GM12878 (cell line): ENCODE measurements at regions not wholly inside any gene's neighbourhood (a gene's known extent, or its start where the extent isn't known, plus 50 kb on each side); places are given as distances from the start of the nearest gene placed in this dataset.

Experiments
- ATAC-seq: fragments of 200-7000 bp; cut with Tn5 transposase; 3 replicates; pipeline ENCODE4 v1.9.1; 2020; ENCODE audit warnings: mild to moderate bottlenecking, moderate library complexity
- BruUV-seq: library from RNA; stranded (reverse); fragments of 400-500 nt; replicated peaks from 2 replicates; lab custom pipeline; 2021; lab: Mats Ljungman, UMichigan
- CTCF ChIA-PET: fragments of 300-600 bp; sonication (Branson Sonifier 250); formaldehyde crosslinking; extraction: SDS; loops from one replicate; lab custom pipeline; 2021; ENCODE audit warnings: inconsistent platforms; lab: Yijun Ruan, JAX
- POLR2A ChIA-PET: fragments of 350-600 bp; formaldehyde crosslinking; extraction: SDS; loops from one replicate; lab custom pipeline; 2021; ENCODE audit warnings: inconsistent platforms; lab: Charles Lee
- RAD21 ChIA-PET: fragments of 300-600 bp; sonication (Branson Sonifier 250); formaldehyde crosslinking; loops from one replicate; lab custom pipeline; 2023; ENCODE audit warnings: antibody characterized with exemption; ENCODE audit not compliant: unreplicated experiment; lab: Charles Lee
- SMC1A ChIA-PET: fragments of 300-600 bp; sonication (Branson Sonifier 250); formaldehyde crosslinking; loops from one replicate; lab custom pipeline; 2023; ENCODE audit not compliant: unreplicated experiment, uncharacterized antibody; lab: Charles Lee
- DNase-seq: peaks from one replicate; pipeline ENCODE4 v3.0.0-alpha.2; 2011; ENCODE audit warnings: low read depth, low spot score
- FAIRE-seq: peaks from 3 replicates; lab custom pipeline; 2011; peaks lifted over from hg19 to GRCh38; lab: Jason Lieb, UNC
- H2AFZ ChIP-seq: 2 replicates; pipeline ENCODE4 v1.6.0; 2011; ENCODE audit warnings: low read depth, low read length, control low read depth; ENCODE audit not compliant: control insufficient read depth
- H3K27ac ChIP-seq: 2 replicates; pipeline ENCODE4 v1.5.1; 2011; ENCODE audit warnings: control low read depth; ENCODE audit not compliant: control insufficient read depth, insufficient read depth
- H3K27me3 ChIP-seq, 2 experiments: replicated peaks in 1 of 2; 2 replicates each; pipeline versions ENCODE4 v1.6.0 to v1.6.1; 2011; ENCODE audit warnings: low read length in 1 of 2; ENCODE audit not compliant: control insufficient read depth in 2 of 2, insufficient read depth in 2 of 2
- H3K36me3 ChIP-seq, 2 experiments: 2 replicates each; pipeline ENCODE4 v1.5.1; 2011; ENCODE audit warnings: low read length in 1 of 2; ENCODE audit not compliant: control insufficient read depth in 2 of 2, insufficient read depth in 2 of 2
- H3K4me1 ChIP-seq: 2 replicates; pipeline ENCODE4 v1.6.1; 2011; ENCODE audit warnings: mild to moderate bottlenecking, low read length, moderate library complexity, mixed read lengths; ENCODE audit not compliant: control insufficient read depth, insufficient read depth
- H3K4me2 ChIP-seq: 2 replicates; pipeline ENCODE4 v1.6.0; 2011; ENCODE audit warnings: control low read depth; ENCODE audit not compliant: control insufficient read depth, insufficient read depth
- H3K4me3 ChIP-seq: fragments of 200-600 bp; sonication (generic); 2 replicates; pipeline ENCODE4 v1.5.1; 2016
- H3K79me2 ChIP-seq: 2 replicates; pipeline ENCODE4 v1.6.0; 2011; ENCODE audit warnings: low read length; ENCODE audit not compliant: control insufficient read depth, insufficient read depth
- H3K9ac ChIP-seq: 2 replicates; pipeline ENCODE4 v1.8.0; 2011; ENCODE audit warnings: low read length, control low read depth, mixed read lengths; ENCODE audit not compliant: control insufficient read depth, insufficient read depth
- H3K9me3 ChIP-seq: replicated peaks from 3 replicates; pipeline ENCODE4 v1.5.1; 2011; ENCODE audit warnings: mild to moderate bottlenecking, low read length; ENCODE audit not compliant: control insufficient read depth, insufficient read depth
- H4K20me1 ChIP-seq: 2 replicates; pipeline ENCODE4 v1.6.0; 2011; ENCODE audit not compliant: control insufficient read depth, insufficient read depth
- CBX3 ChIP-seq: fragments of 200-600 bp; sonication (generic); IDR thresholded peaks from 2 replicates; pipeline ENCODE4 v1.6.1; 2016; ENCODE audit warnings: low read depth, borderline replicate concordance
- CEBPB ChIP-seq, 2 experiments: fragments of 150-350 bp in 1 of 2; IDR thresholded peaks; 2 replicates each; pipeline ENCODE4 v1.6.1; 2012 to 2014; ENCODE audit warnings: low read depth in 2 of 2, low read length in 2 of 2, borderline replicate concordance in 1 of 2, inconsistent platforms in 1 of 2
- LARP7 ChIP-seq: fragments of 450-650 bp; IDR thresholded peaks from 2 replicates; pipeline ENCODE4 v1.6.1; 2017; ENCODE audit warnings: mild to moderate bottlenecking
- MEF2B ChIP-seq: fragments of 450-650 bp; IDR thresholded peaks from 2 replicates; pipeline ENCODE4 v1.6.1; 2018; ENCODE audit warnings: mild to moderate bottlenecking, moderate library complexity; ENCODE audit not compliant: partially characterized antibody, poor library complexity, severe bottlenecking
- NFYA ChIP-seq: IDR thresholded peaks from 2 replicates; pipeline ENCODE4 v1.6.1; 2011; ENCODE audit warnings: low read depth, mild to moderate bottlenecking, low read length, improper control_type of control experiment, borderline replicate concordance
- POLR2A ChIP-seq: IDR thresholded peaks from 2 replicates; pipeline ENCODE4 v1.6.1; 2011; ENCODE audit warnings: low read depth, mild to moderate bottlenecking, low read length
- POU2F2 ChIP-seq: IDR thresholded peaks from 3 replicates; pipeline ENCODE4 v1.6.1; 2011; ENCODE audit warnings: low read depth, mild to moderate bottlenecking, low read length, borderline replicate concordance
- RB1 ChIP-seq: fragments of 450-650 bp; formaldehyde crosslinking; IDR thresholded peaks from 2 replicates; pipeline ENCODE4 v1.6.1; 2017; ENCODE audit warnings: mild to moderate bottlenecking, borderline replicate concordance
- SP1 ChIP-seq: IDR thresholded peaks from one replicate; pipeline ENCODE4 v1.6.1; 2011; ENCODE audit warnings: low read depth, low read length
- SRF ChIP-seq, 2 experiments: IDR thresholded peaks; 2 replicates each; pipeline ENCODE4 v1.6.1; 2011; ENCODE audit warnings: low read depth in 2 of 2, low read length in 2 of 2, mild to moderate bottlenecking in 1 of 2, moderate library complexity in 1 of 2
- STAT1 ChIP-seq: fragments of 450-650 bp; conservative IDR thresholded peaks from 2 replicates; pipeline ENCODE4 v1.6.1; 2014; ENCODE audit warnings: antibody characterized with exemption, mild to moderate bottlenecking
- TAF1 ChIP-seq: IDR thresholded peaks from 2 replicates; pipeline ENCODE4 v1.6.1; 2011; ENCODE audit warnings: mild to moderate bottlenecking, low read depth, low read length, borderline replicate concordance
- TCF3 ChIP-seq: IDR thresholded peaks from 2 replicates; pipeline ENCODE4 v1.6.1; 2012; ENCODE audit warnings: low read depth, mild to moderate bottlenecking, low read length, borderline replicate concordance; ENCODE audit not compliant: insufficient read depth
- ZBED1 ChIP-seq: IDR thresholded peaks from 2 replicates; pipeline ENCODE4 v1.6.1; 2016; ENCODE audit warnings: borderline replicate concordance
- ZNF622 ChIP-seq: fragments of 450-650 bp; IDR thresholded peaks from 2 replicates; pipeline ENCODE4 v1.6.1; 2017; ENCODE audit warnings: mild to moderate bottlenecking, inconsistent platforms
- WGBS: methylation state at CpG from one replicate; pipeline ENCODE4 v1.1.6; 2016; ENCODE audit warnings: low lambda C conversion rate; ENCODE audit not compliant: insufficient replicate concordance, insufficient coverage; ENCODE audit errors: missing lambda C conversion rate; 5-methylcytosine and 5-hydroxymethylcytosine counted together
- in situ Hi-C: fragments of 300-500 bp; cut with MboI; formaldehyde crosslinking; loops from 9 replicates; pipeline ENCODE4 v1.14.3; 2018; ENCODE audit warnings: mixed read lengths
- intact Hi-C: fragments of 100-400 bp; cut with micrococcal nuclease; formaldehyde crosslinking; loops from one replicate; pipeline ENCODE4 v1.14.2; 2022; ENCODE audit not compliant: unreplicated experiment
- TF ChIP-seq, protein P1 (sequence below): fragments of 450-650 bp; IDR thresholded peaks from 2 replicates; pipeline ENCODE4 v1.6.1; 2016; ENCODE audit warnings: mild to moderate bottlenecking
- TF ChIP-seq, protein P2 (sequence below): IDR thresholded peaks from 2 replicates; pipeline ENCODE4 v1.6.1; 2011; ENCODE audit warnings: low read depth, low read length, improper control_type of control experiment, borderline replicate concordance

DNA sequence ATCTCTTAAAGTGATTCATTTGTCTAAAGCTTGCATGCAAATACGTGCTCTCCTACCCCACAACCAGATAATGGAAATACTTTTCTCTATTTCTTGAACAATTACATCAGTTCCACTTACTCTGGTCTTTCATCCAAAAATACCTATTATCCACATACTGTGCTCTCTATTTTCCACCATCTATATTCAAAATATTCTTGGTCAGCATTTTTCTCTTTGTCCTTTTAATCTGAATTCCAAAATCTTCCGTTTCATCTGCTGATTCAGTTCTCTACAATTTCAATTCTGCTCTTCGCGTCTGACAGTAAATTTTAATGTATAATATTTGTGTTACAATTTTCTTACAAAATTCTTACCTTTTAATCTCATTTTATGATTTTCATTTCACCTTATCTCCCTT, 110.3 kb downstream of the ZNF648 start:
- no peak overlapping the region for H3K4me2 ChIP-seq
- no peak for ATAC-seq
- POLR2A ChIA-PET = no interaction called here
- no peaks in the 10 kb centered on the region for H3K4me1 ChIP-seq
- DNase-seq = no peak
- no peak overlapping the region for H2AFZ ChIP-seq
- H3K36me3 ChIP-seq = no peaks in the 10 kb centered on the region
- RAD21 ChIA-PET = interaction anchor here (0.9 kb wide), 1 partner anchor 14 kb away, joined by 3 read pairs; no protein-coding TSS in a partner anchor
- BruUV-seq = no TSS peak
- CTCF ChIA-PET = interaction anchor here (1.3 to 1.6 kb wide), 2 partner anchors 14 to 103 kb away, joined by 4 to 7 read pairs; no protein-coding TSS in a partner anchor
- intact Hi-C loops = no loop called here
- FAIRE-seq = no peak
- SMC1A ChIA-PET = interaction anchor here (0.9 to 1.4 kb wide), 2 partner anchors 14 to 84 kb away, joined by 3 read pairs; no protein-coding TSS in a partner anchor
- in situ Hi-C loops = no loop called here
- no peaks in the 10 kb centered on the region for H4K20me1 ChIP-seq
- 61% methylated on average over 4 of the region's 4 CpGs for WGBS
- H3K27ac ChIP-seq = no peak overlapping the region
- H3K79me2 ChIP-seq = no peaks in the 10 kb centered on the region
- no peak overlapping the region for H3K4me3 ChIP-seq
- TF ChIP-seq POU2F2 (no peak), RB1 (no peak), MEF2B (no peak), ZNF622 (no peak), NFYA (no peak), TAF1 (no peak), TCF3 (no peak), CBX3 (no peak), STAT1 (no peak), ZBED1 (no peak), SRF (IDR thresholded peaks at IDR 0.05; ENCODE audit: low read depth in 2 of 2, low read length in 2 of 2) (no peak), CEBPB (IDR thresholded peaks at IDR 0.05; ENCODE audit: borderline replicate concordance in 1 of 2, low read depth in 2 of 2, low read length in 2 of 2) (no peak), POLR2A (no peak), LARP7 (no peak), SP1 (no peak)
- TF ChIP-seq, protein P1, sequence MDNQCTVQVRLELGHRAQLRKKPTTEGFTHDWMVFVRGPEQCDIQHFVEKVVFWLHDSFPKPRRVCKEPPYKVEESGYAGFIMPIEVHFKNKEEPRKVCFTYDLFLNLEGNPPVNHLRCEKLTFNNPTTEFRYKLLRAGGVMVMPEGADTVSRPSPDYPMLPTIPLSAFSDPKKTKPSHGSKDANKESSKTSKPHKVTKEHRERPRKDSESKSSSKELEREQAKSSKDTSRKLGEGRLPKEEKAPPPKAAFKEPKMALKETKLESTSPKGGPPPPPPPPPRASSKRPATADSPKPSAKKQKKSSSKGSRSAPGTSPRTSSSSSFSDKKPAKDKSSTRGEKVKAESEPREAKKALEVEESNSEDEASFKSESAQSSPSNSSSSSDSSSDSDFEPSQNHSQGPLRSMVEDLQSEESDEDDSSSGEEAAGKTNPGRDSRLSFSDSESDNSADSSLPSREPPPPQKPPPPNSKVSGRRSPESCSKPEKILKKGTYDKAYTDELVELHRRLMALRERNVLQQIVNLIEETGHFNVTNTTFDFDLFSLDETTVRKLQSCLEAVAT = no peak
- TF ChIP-seq, protein P2, sequence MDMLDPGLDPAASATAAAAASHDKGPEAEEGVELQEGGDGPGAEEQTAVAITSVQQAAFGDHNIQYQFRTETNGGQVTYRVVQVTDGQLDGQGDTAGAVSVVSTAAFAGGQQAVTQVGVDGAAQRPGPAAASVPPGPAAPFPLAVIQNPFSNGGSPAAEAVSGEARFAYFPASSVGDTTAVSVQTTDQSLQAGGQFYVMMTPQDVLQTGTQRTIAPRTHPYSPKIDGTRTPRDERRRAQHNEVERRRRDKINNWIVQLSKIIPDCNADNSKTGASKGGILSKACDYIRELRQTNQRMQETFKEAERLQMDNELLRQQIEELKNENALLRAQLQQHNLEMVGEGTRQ = no peak
- no peaks in the 10 kb centered on the region for H3K27me3 ChIP-seq
- H3K9ac ChIP-seq = no peak overlapping the region
- H3K9me3 ChIP-seq = peaks cover 1% of the 10 kb centered on the region
